ENCODE measurements at regions not wholly inside any gene's neighbourhood (a gene's known extent, or its start where the extent isn't known, plus 50 kb on each side); places are given as distances from the start of the nearest gene placed in this dataset.

DNA sequence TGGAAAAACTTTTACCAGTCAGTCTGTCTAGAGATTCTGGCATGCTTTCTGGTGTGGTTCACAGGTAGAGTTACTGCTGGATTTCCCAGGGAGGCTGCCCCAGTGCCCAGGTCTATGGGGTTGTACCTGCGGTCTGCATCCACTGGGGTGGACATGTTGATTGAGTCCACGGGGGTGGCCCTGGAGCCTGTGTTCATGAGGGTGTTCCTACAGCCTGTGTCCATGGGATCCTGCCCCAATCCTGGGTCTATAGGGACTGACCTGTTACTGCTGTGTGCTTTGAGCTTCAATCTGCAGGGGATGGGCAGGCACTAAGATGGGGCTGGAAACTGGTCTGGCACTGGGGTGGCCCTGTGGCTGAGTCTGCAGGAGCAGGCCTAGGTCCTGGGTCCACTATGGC is 54.5 kb upstream of the PRPS1L1 start:
- Histone ChIP-seq H3K27me3 (ENCODE audit: insufficient read depth, low read length) (no peaks in the 10 kb centered on the region), H3K9me2 (ENCODE audit: insufficient read depth) (no peaks in the 10 kb centered on the region), H3K36me3 (ENCODE audit: control insufficient read depth in 1 of 2, insufficient read depth in 2 of 2, low read length in 2 of 2) (no peaks in the 10 kb centered on the region), H3K9ac (ENCODE audit: low read length) (no peak overlapping the region), H3K4me1 (ENCODE audit: control insufficient read depth in 1 of 2, insufficient read depth in 2 of 2, low read length in 2 of 2) (peaks cover 4 to 12% of the 10 kb centered on the region in 2 experiments; a peak in 3 of 4 replicates), H3K4me3 (replicated peaks in 1 of 2; ENCODE audit: low read depth in 1 of 2, low read length in 2 of 2) (no peak overlapping the region), H3K79me2 (ENCODE audit: insufficient read depth, low read length) (no peaks in the 10 kb centered on the region), H3K27ac (ENCODE audit: low read depth, low read length) (no peak overlapping the region), H3K9me3 (ENCODE audit: control insufficient read depth in 1 of 2, insufficient read depth in 1 of 2, low read depth in 1 of 2, low read length in 2 of 2) (no peaks in the 10 kb centered on the region), H3K4me2 (ENCODE audit: low read length) (no peak overlapping the region), H4K20me1 (ENCODE audit: insufficient read depth) (no peaks in the 10 kb centered on the region), H2AFZ (ENCODE audit: low read depth, low read length, poor library complexity, severe bottlenecking) (no peak overlapping the region)
- ChIA-PET RAD21 (ENCODE audit: low non-redundant PET in 1 of 2, low total read pairs in 2 of 2, uncharacterized antibody in 2 of 2, unreplicated experiment in 2 of 2) (no interaction called here), CTCF (no interaction called here), POLR2A (no interaction called here)
- DNase-seq (ENCODE audit: low read depth, low spot score) (no peak), ATAC-seq (no peak)
- TF ChIP-seq CEBPB (IDR thresholded peaks at IDR 0.05; ENCODE audit: low read depth) = no peak
- TF ChIP-seq YY1 (IDR thresholded peaks at IDR 0.05; ENCODE audit: extremely low read depth, insufficient replicate concordance, low read depth, low read length) = no peak
- TF ChIP-seq POLR2AphosphoS5 (IDR thresholded peaks at IDR 0.05; ENCODE audit: low read depth, low read length) = no peak
- TF ChIP-seq ELF1 (IDR thresholded peaks at IDR 0.05; ENCODE audit: borderline replicate concordance, low read depth) = no peak
- TF ChIP-seq, protein P1, sequence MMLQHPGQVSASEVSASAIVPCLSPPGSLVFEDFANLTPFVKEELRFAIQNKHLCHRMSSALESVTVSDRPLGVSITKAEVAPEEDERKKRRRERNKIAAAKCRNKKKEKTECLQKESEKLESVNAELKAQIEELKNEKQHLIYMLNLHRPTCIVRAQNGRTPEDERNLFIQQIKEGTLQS (IDR thresholded peaks at IDR 0.05) = no peak
- no peak for TF ChIP-seq SRF (IDR thresholded peaks at IDR 0.05; ENCODE audit: low read depth)
- no peak for TF ChIP-seq ZNF274 (IDR thresholded peaks at IDR 0.05; ENCODE audit: low read depth, low read length)
- no peak for TF ChIP-seq EZH2phosphoT487 (IDR thresholded peaks at IDR 0.05; ENCODE audit: borderline replicate concordance)
- TF ChIP-seq, protein P2, sequence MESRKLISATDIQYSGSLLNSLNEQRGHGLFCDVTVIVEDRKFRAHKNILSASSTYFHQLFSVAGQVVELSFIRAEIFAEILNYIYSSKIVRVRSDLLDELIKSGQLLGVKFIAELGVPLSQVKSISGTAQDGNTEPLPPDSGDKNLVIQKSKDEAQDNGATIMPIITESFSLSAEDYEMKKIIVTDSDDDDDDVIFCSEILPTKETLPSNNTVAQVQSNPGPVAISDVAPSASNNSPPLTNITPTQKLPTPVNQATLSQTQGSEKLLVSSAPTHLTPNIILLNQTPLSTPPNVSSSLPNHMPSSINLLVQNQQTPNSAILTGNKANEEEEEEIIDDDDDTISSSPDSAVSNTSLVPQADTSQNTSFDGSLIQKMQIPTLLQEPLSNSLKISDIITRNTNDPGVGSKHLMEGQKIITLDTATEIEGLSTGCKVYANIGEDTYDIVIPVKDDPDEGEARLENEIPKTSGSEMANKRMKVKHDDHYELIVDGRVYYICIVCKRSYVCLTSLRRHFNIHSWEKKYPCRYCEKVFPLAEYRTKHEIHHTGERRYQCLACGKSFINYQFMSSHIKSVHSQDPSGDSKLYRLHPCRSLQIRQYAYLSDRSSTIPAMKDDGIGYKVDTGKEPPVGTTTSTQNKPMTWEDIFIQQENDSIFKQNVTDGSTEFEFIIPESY (IDR thresholded peaks at IDR 0.05; ENCODE audit: extremely low read depth, insufficient replicate concordance, low read length) = no peak
- no peak for TF ChIP-seq SP1 (IDR thresholded peaks at IDR 0.05; ENCODE audit: low read depth)
- no peak for TF ChIP-seq FOSL1 (IDR thresholded peaks at IDR 0.05; ENCODE audit: low read depth)
- TF ChIP-seq EZH2 (IDR thresholded peaks at IDR 0.05) = no peak
- TF ChIP-seq EGR1 (IDR thresholded peaks at IDR 0.05; ENCODE audit: low read depth) = no peak
- TF ChIP-seq, protein P3, sequence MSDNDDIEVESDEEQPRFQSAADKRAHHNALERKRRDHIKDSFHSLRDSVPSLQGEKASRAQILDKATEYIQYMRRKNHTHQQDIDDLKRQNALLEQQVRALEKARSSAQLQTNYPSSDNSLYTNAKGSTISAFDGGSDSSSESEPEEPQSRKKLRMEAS (IDR thresholded peaks at IDR 0.05) = no peak
- TF ChIP-seq SIN3A (IDR thresholded peaks at IDR 0.05; ENCODE audit: low read depth) = no peak
- BruUV-seq (replicated peaks) = no TSS peak
- intact Hi-C loops (cut with micrococcal nuclease) = no loop called here
